CD14-positive monocyte (primary cell): ENCODE measurements at regions not wholly inside any gene's neighbourhood (a gene's known extent, or its start where the extent isn't known, plus 50 kb on each side); places are given as distances from the start of the nearest gene placed in this dataset.

ENCODE experiments used
- DNase-seq, 3 donors: peaks; one replicate each; pipeline ENCODE4 v3.0.0-alpha.2; 2011 to 2022
- H2AFZ ChIP-seq: 2 replicates; pipeline ENCODE4 v1.6.0; 2012; ENCODE audit warnings: mild to moderate bottlenecking, low read depth, low read length, inconsistent platforms; ENCODE audit not compliant: insufficient read depth, poor library complexity, severe bottlenecking
- H3K27ac ChIP-seq, 2 donors: 1 replicate in 1 of 2; 2 replicates in 1 of 2; pipeline ENCODE4 v1.5.1; 2012 to 2013; ENCODE audit warnings: low read length in 2 of 2, control low read depth in 1 of 2, inconsistent platforms in 1 of 2, low read depth in 1 of 2, mild to moderate bottlenecking in 1 of 2
- H3K27me3 ChIP-seq, 2 donors: one replicate each; pipeline versions ENCODE4 v1.6.0 to v1.6.1; 2011 to 2013; ENCODE audit warnings: low read length in 2 of 2; ENCODE audit not compliant: control insufficient read depth in 2 of 2, insufficient read depth in 2 of 2
- H3K36me3 ChIP-seq, 2 donors: replicated peaks in 1 of 2; 1 replicate in 1 of 2; 2 replicates in 1 of 2; pipeline versions ENCODE4 v1.5.1 to v1.6.1; 2012 to 2013; ENCODE audit warnings: low read length in 2 of 2, control low read depth in 1 of 2, inconsistent platforms in 1 of 2, mild to moderate bottlenecking in 1 of 2; ENCODE audit not compliant: insufficient read depth in 2 of 2, control insufficient read depth in 1 of 2
- H3K4me1 ChIP-seq, 2 donors: 1 replicate in 1 of 2; 2 replicates in 1 of 2; pipeline versions ENCODE4 v1.5.1 to v1.6.1; 2012 to 2013; ENCODE audit warnings: low read length in 2 of 2, control low read depth in 1 of 2, inconsistent platforms in 1 of 2, mild to moderate bottlenecking in 1 of 2, moderate library complexity in 1 of 2; ENCODE audit not compliant: insufficient read depth in 2 of 2, control insufficient read depth in 1 of 2
- H3K4me2 ChIP-seq: replicated peaks from 2 replicates; pipeline ENCODE3; 2012; ENCODE audit warnings: low read length, moderate library complexity, mild to moderate bottlenecking; ENCODE audit not compliant: poor library complexity, severe bottlenecking; ENCODE audit errors: extremely low read depth
- H3K4me3 ChIP-seq, 3 experiments: fragments of 200-600 bp in 1 of 3; sonication (generic) in 1 of 3; replicated peaks in 1 of 3; 1 replicate in 2 of 3; 2 replicates in 1 of 3; pipeline ENCODE4 v1.5.1; 2011 to 2013; ENCODE audit warnings: low read length in 3 of 3, mild to moderate bottlenecking in 3 of 3, control low read depth in 2 of 3, low read depth in 2 of 3, inconsistent platforms in 1 of 3, moderate library complexity in 1 of 3
- H3K79me2 ChIP-seq: 2 replicates; pipeline ENCODE4 v1.6.0; 2012; ENCODE audit warnings: mild to moderate bottlenecking, control low read depth, inconsistent platforms, low read length, moderate library complexity; ENCODE audit not compliant: insufficient read depth
- H3K9ac ChIP-seq: 2 replicates; pipeline ENCODE4 v1.6.0; 2017; ENCODE audit warnings: low read length, mild to moderate bottlenecking; ENCODE audit not compliant: insufficient read depth, poor library complexity, severe bottlenecking
- H3K9me3 ChIP-seq, 2 donors: replicated peaks in 1 of 2; 1 replicate in 1 of 2; 2 replicates in 1 of 2; pipeline versions ENCODE4 v1.5.1 to v1.6.1; 2012 to 2013; ENCODE audit warnings: low read length in 2 of 2, control low read depth in 1 of 2; ENCODE audit not compliant: control insufficient read depth in 1 of 2, insufficient read depth in 1 of 2
- H4K20me1 ChIP-seq: 2 replicates; pipeline ENCODE4 v1.6.0; 2012; ENCODE audit warnings: mild to moderate bottlenecking, low read length, control low read depth, moderate library complexity; ENCODE audit not compliant: insufficient read depth
- H3K27ac Mint-ChIP-seq, 7 donors: one replicate each; pipeline ENCODE4 v1.8.0; 2020; ENCODE audit warnings: mild to moderate bottlenecking in 7 of 7, mixed read lengths in 7 of 7, moderate library complexity in 6 of 7, inconsistent platforms in 2 of 7
- H3K27me3 Mint-ChIP-seq, 3 donors: one replicate each; pipeline ENCODE4 v1.8.0; 2021 to 2022; ENCODE audit warnings: low read depth in 3 of 3, mild to moderate bottlenecking in 3 of 3, mixed read lengths in 3 of 3, moderate library complexity in 3 of 3, inconsistent platforms in 1 of 3
- H3K36me3 Mint-ChIP-seq, 2 donors: one replicate each; pipeline ENCODE4 v1.8.0; 2020; ENCODE audit warnings: mixed read lengths in 2 of 2, inconsistent platforms in 1 of 2, mild to moderate bottlenecking in 1 of 2
- H3K4me1 Mint-ChIP-seq: one replicate; pipeline ENCODE4 v1.8.0; 2020; ENCODE audit warnings: mild to moderate bottlenecking, mixed read lengths
- H3K4me3 Mint-ChIP-seq, 2 donors: one replicate each; pipeline ENCODE4 v1.8.0; 2020; ENCODE audit warnings: mild to moderate bottlenecking in 2 of 2, mixed read lengths in 2 of 2, moderate library complexity in 1 of 2
- H3K9me3 Mint-ChIP-seq, 7 donors: one replicate each; pipeline ENCODE4 v1.8.0; 2020 to 2022; ENCODE audit warnings: mixed read lengths in 7 of 7, mild to moderate bottlenecking in 6 of 7, moderate library complexity in 6 of 7, inconsistent platforms in 2 of 7
- CTCF ChIP-seq: fragments of 200-600 bp; IDR thresholded peaks from one replicate; pipeline ENCODE4 v1.8.0; 2022; ENCODE audit warnings: antibody characterized with exemption, mild to moderate bottlenecking
- WGBS: methylation state at CpG from one replicate; pipeline ENCODE4 v1.1.5; 2013; ENCODE audit warnings: missing lambda C conversion rate; ENCODE audit not compliant: insufficient coverage; 5-methylcytosine and 5-hydroxymethylcytosine counted together
- intact Hi-C, 2 donors: fragments of 100-400 bp; cut with micrococcal nuclease; formaldehyde crosslinking; loops; one replicate each; pipeline versions ENCODE4 v1.15.0 to v1.15.1; 2023

- Histone ChIP-seq H4K20me1 (no peaks in the 10 kb centered on the region), H3K79me2 (no peaks in the 10 kb centered on the region), H3K4me3 (no peak overlapping the region), H3K36me3 (no peaks in the 10 kb centered on the region), H2AFZ (no peak overlapping the region), H3K27ac (no peak overlapping the region), H3K4me2 (no peak overlapping the region), H3K4me1 (no peaks in the 10 kb centered on the region), H3K9ac (no peak overlapping the region), H3K9me3 (no peaks in the 10 kb centered on the region), H3K27me3 (peaks cover 0 to 5% of the 10 kb centered on the region in 2 donors)
- intact Hi-C loops: no loop called here
- no peak for TF ChIP-seq CTCF
- H3K27me3 Mint-ChIP-seq: peaks cover 3 to 9% (median 9%) of the 10 kb centered on the region in 3 donors
- H3K4me1 Mint-ChIP-seq: no peaks in the 10 kb centered on the region
- H3K27ac Mint-ChIP-seq: no peak overlapping the region
- H3K36me3 Mint-ChIP-seq: no peaks in the 10 kb centered on the region
- 50% methylated on average over 1 of the region's 2 CpGs for WGBS
- DNase-seq: no peak
- peaks cover 0 to 5% (median 2%) of the 10 kb centered on the region in 7 donors for H3K9me3 Mint-ChIP-seq
- no peak overlapping the region for H3K4me3 Mint-ChIP-seq
Measured at GRCh38 chr7:22934023-22934422, 79.9 kb downstream of the HYCC1 start.

- no peaks in the 10 kb centered on the region for H3K9me3 ChIP-seq
- no peak overlapping the region for H2AFZ ChIP-seq
- Mint-ChIP-seq H3K9me3 (peaks cover 0 to 5% (median 2%) of the 10 kb centered on the region in 7 donors), H3K4me1 (no peaks in the 10 kb centered on the region), H3K27me3 (peaks cover 3 to 9% (median 9%) of the 10 kb centered on the region in 3 donors), H3K27ac (no peak overlapping the region), H3K36me3 (no peaks in the 10 kb centered on the region), H3K4me3 (no peak overlapping the region)
- H3K27me3 ChIP-seq: peaks cover 0 to 5% of the 10 kb centered on the region in 2 donors
- no peaks in the 10 kb centered on the region for H4K20me1 ChIP-seq
- H3K4me2 ChIP-seq: no peak overlapping the region
- no peaks in the 10 kb centered on the region for H3K4me1 ChIP-seq
- DNase-seq: no peak
- H3K36me3 ChIP-seq: no peaks in the 10 kb centered on the region
- H3K4me3 ChIP-seq: no peak overlapping the region
- no peak overlapping the region for H3K27ac ChIP-seq
- H3K9ac ChIP-seq: no peak overlapping the region
- no peaks in the 10 kb centered on the region for H3K79me2 ChIP-seq
- no peak for TF ChIP-seq CTCF
- intact Hi-C loops: no loop called here
Measured at GRCh38 chr7:22932896-22933295, 81.0 kb downstream of the HYCC1 start.
